ENCODE measurements at regions not wholly inside any gene's neighbourhood (a gene's known extent, or its start where the extent isn't known, plus 50 kb on each side); places are given as distances from the start of the nearest gene placed in this dataset.

GRCh38 chr3:95655363-95655986, 1158.9 kb upstream of the EPHA6 start:
- no peak for DNase-seq (ENCODE audit: extremely low read depth in 1 of 4, low spot score in 3 of 4)
- TF ChIP-seq KLF1 (tag; IDR thresholded peaks at IDR 0.05) = no peak
- TF ChIP-seq CBFB (CRISPR knock-in tag; IDR thresholded peaks at IDR 0.05) = no peak
- TF ChIP-seq MXI1 (IDR thresholded peaks at IDR 0.05; ENCODE audit: low read depth, low read length) = no peak
- no peak for TF ChIP-seq CBX5 (IDR thresholded peaks at IDR 0.05; ENCODE audit: borderline replicate concordance, low read depth)
- TF ChIP-seq, protein P1, sequence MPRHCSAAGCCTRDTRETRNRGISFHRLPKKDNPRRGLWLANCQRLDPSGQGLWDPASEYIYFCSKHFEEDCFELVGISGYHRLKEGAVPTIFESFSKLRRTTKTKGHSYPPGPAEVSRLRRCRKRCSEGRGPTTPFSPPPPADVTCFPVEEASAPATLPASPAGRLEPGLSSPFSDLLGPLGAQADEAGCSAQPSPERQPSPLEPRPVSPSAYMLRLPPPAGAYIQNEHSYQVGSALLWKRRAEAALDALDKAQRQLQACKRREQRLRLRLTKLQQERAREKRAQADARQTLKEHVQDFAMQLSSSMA (CRISPR knock-in tag; IDR thresholded peaks at IDR 0.05) = no peak
- TF ChIP-seq, protein P2, sequence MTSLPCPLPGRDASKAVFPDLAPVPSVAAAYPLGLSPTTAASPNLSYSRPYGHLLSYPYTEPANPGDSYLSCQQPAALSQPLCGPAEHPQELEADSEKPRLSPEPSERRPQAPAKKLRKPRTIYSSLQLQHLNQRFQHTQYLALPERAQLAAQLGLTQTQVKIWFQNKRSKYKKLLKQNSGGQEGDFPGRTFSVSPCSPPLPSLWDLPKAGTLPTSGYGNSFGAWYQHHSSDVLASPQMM (CRISPR knock-in tag; IDR thresholded peaks at IDR 0.05) = no peak
- TF ChIP-seq ZNF764 (CRISPR knock-in tag; IDR thresholded peaks at IDR 0.05; ENCODE audit: low read depth) = no peak
- TF ChIP-seq FOXJ3 (CRISPR knock-in tag; IDR thresholded peaks at IDR 0.05) = no peak
- TF ChIP-seq SRSF1 (IDR thresholded peaks at IDR 0.05; ENCODE audit: low read depth, low read length) = no peak
- no peak for TF ChIP-seq BHLHE40 (IDR thresholded peaks at IDR 0.05; ENCODE audit: low read length)
- no peak for TF ChIP-seq MYC (IDR thresholded peaks at IDR 0.05; ENCODE audit: low read depth, low read length)
- TF ChIP-seq MYC (CRISPR knock-in tag; IDR thresholded peaks at IDR 0.05; ENCODE audit: borderline replicate concordance, low read depth) = no peak
- TF ChIP-seq ATF1 (CRISPR knock-in tag; IDR thresholded peaks at IDR 0.05) = no peak
- TF ChIP-seq ATF1 (tag; IDR thresholded peaks at IDR 0.05) = no peak
- CTCF ChIA-PET (ENCODE audit: low intra/inter-chr PET ratio) = no interaction called here
- POLR2A ChIA-PET = no interaction called here
- Histone ChIP-seq H3K27me3 (ENCODE audit: control insufficient read depth in 2 of 2, insufficient read depth in 2 of 2, low read length in 2 of 2) (no peaks in the 10 kb centered on the region), H3K9me3 (replicated peaks; ENCODE audit: control insufficient read depth, insufficient read depth, low read depth, low read length) (no peaks in the 10 kb centered on the region), H3K4me2 (ENCODE audit: insufficient read depth, low read length) (no peak overlapping the region), H3K9ac (ENCODE audit: insufficient read depth in 1 of 2, low read depth in 2 of 2, low read length in 2 of 2) (no peak overlapping the region), H3K36me3 (ENCODE audit: control insufficient read depth, insufficient read depth, low read length) (no peaks in the 10 kb centered on the region), H2AFZ (ENCODE audit: low read depth, low read length) (no peak overlapping the region), H3K79me2 (ENCODE audit: control insufficient read depth, insufficient read depth, low read length) (no peaks in the 10 kb centered on the region), H4K20me1 (replicated peaks; ENCODE audit: control insufficient read depth, insufficient read depth, low read length) (no peaks in the 10 kb centered on the region), H3K27ac (ENCODE audit: extremely low read depth, low read depth, low read length) (no peak overlapping the region), H3K4me1 (replicated peaks in 1 of 2; ENCODE audit: control insufficient read depth in 2 of 2, insufficient read depth in 2 of 2, low read length in 2 of 2) (no peaks in the 10 kb centered on the region), H3K9me1 (ENCODE audit: control insufficient read depth, insufficient read depth, low read length) (no peaks in the 10 kb centered on the region), H3K4me3 (no peak overlapping the region)
- in situ Hi-C loops (cut with MboI) (no loop called here), intact Hi-C loops (cut with micrococcal nuclease) (no loop called here)
- no peak for FAIRE-seq
- 0% methylated on average over 8 of the region's 12 CpGs for WGBS (ENCODE audit: insufficient coverage, low coverage, missing lambda C conversion rate)
- BruUV-seq (replicated peaks) = no TSS peak
- ATAC-seq = no peak

Data from K562 (cell line).